Activated CD4-positive, alpha-beta T cell treated with anti-CD3 and anti-CD28 coated beads for 36 hours (primary cell): ENCODE measurements at regions not wholly inside any gene's neighbourhood (a gene's known extent, or its start where the extent isn't known, plus 50 kb on each side); places are given as distances from the start of the nearest gene placed in this dataset.
"Not testable (repeated sequence)": the region's sequence is repeated elsewhere in the genome, so short reads cannot be mapped to it uniquely, and the experiment has no call there.

Source experiments
- ATAC-seq: fragments of 200-7000 bp; cut with Tn5 transposase; one replicate; pipeline ENCODE4 v1.10.0; 2021; ENCODE audit warnings: mild to moderate bottlenecking, moderate library complexity
- CTCF ChIA-PET: fragments of 350-600 bp; sonication (Branson Sonifier 250); formaldehyde crosslinking; loops from one replicate; lab custom pipeline; 2021; ENCODE audit warnings: antibody characterized with exemption; lab: Charles Lee
- POLR2A ChIA-PET: fragments of 350-600 bp; sonication (Branson Sonifier 250); formaldehyde crosslinking; loops from one replicate; lab custom pipeline; 2021; ENCODE audit warnings: antibody characterized with exemption, inconsistent platforms; lab: Charles Lee
- DNase-seq: peaks from one replicate; pipeline ENCODE4 v3.0.0-alpha.2; 2020
- H3K27ac Mint-ChIP-seq: one replicate; pipeline ENCODE4 v1.8.0; 2021; ENCODE audit warnings: mixed read lengths
- H3K27me3 Mint-ChIP-seq: one replicate; pipeline ENCODE4 v1.8.0; 2021; ENCODE audit warnings: mixed read lengths
- H3K36me3 Mint-ChIP-seq: one replicate; pipeline ENCODE4 v1.8.0; 2021; ENCODE audit warnings: low read depth, mixed read lengths
- H3K4me1 Mint-ChIP-seq: one replicate; pipeline ENCODE4 v1.8.0; 2021; ENCODE audit warnings: mixed read lengths
- H3K4me3 Mint-ChIP-seq: one replicate; pipeline ENCODE4 v1.8.0; 2021; ENCODE audit warnings: mild to moderate bottlenecking, moderate library complexity, mixed read lengths
- H3K9me3 Mint-ChIP-seq: one replicate; pipeline ENCODE4 v1.8.0; 2021; ENCODE audit warnings: low read depth, mixed read lengths
- intact Hi-C, 2 experiments: fragments of 100-400 bp; cut with DNase I in 1 of 2; cut with micrococcal nuclease in 1 of 2; formaldehyde crosslinking; loops; one replicate each; pipeline versions ENCODE4 v1.14.2 to v1.15.1; 2022 to 2024; cut with DNase I, micrococcal nuclease

DNA sequence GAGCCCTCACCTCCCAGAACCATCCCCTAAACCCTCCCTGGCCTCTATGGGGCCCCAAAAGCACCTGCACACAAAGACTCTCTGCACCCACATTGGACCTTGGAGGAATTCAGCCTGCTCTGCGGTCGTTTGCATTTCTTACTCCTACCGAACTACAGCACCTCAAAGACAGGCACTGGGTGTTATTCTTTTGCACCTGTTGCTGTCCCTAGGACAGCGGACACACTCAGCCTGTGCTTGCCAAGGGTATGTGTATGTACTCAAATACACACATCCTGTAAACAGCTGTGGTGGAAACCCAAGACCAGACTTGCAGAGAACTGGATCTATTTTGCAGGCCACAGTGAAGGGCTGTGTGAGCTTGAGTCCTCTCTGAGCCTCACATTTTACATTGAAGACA is 54.2 kb upstream of the LGALS9B start:
- H3K27me3 Mint-ChIP-seq: not testable (repeated sequence)

DNA sequence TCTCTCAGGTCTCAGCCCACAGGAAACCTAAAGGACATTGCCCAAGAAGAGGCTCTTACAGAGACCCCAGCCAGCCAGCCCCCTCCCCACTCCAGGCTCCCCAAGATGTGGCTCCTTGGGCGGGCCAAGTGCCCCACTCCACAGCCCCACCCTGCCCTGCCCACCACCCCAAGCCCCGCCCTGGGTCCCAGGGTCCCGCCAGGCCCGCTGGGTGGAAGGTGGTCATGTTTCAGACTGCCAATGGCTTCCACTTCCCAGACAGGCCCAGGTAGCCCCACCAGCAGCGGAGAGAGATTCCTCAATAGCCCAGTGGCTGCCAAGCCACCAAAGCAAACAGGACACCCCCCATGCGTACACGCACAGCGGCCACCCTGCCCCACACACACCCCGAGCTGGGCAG is 51.1 kb upstream of the LGALS9B start:
- POLR2A ChIA-PET, CTCF ChIA-PET, intact Hi-C loops, H3K27me3 Mint-ChIP-seq, DNase-seq, H3K36me3 Mint-ChIP-seq, H3K4me1 Mint-ChIP-seq, H3K9me3 Mint-ChIP-seq, H3K4me3 Mint-ChIP-seq, ATAC-seq, H3K27ac Mint-ChIP-seq: not testable (repeated sequence)

More for the DNA sequence above, 54.2 kb upstream of the LGALS9B start:
- ATAC-seq, H3K27ac Mint-ChIP-seq, DNase-seq, H3K9me3 Mint-ChIP-seq, H3K4me3 Mint-ChIP-seq, H3K36me3 Mint-ChIP-seq, H3K4me1 Mint-ChIP-seq, CTCF ChIA-PET, intact Hi-C loops, POLR2A ChIA-PET: not testable (repeated sequence)

DNA sequence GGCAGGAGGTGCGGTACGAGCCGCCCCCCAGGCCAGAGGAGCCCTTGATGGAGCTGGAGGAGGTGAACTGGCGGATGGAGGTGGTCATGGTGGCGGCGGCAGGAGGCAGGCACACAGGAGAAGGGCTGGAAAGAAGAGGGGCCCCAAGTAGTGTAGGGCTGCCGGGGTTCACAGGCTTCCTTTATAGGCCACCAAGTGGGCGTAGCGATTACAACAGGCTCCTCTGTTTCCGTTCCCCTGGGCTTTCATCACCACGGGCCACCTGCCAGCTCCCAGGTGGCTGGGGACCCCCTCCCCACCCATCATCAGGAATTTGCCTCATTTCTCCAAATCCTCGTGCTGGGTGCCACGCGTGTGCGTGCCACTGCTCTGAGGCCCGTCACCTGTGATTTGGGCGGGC is 50.1 kb upstream of the LGALS9B start:
- intact Hi-C loops, H3K4me1 Mint-ChIP-seq, H3K27me3 Mint-ChIP-seq, H3K9me3 Mint-ChIP-seq, H3K36me3 Mint-ChIP-seq, H3K4me3 Mint-ChIP-seq, H3K27ac Mint-ChIP-seq, CTCF ChIA-PET, ATAC-seq, POLR2A ChIA-PET: not testable (repeated sequence)
- peak; percentile 13 for DNase-seq
